ENCODE measurements at regions not wholly inside any gene's neighbourhood (a gene's known extent, or its start where the extent isn't known, plus 50 kb on each side); places are given as distances from the start of the nearest gene placed in this dataset.

GRCh38 chr2:10232096-10232815 is 70.4 kb upstream of the HPCAL1 start:
- H3K4me1 ChIP-seq (ENCODE audit: low read length), result no peaks in the 10 kb centered on the region
- peaks cover 11% of the 10 kb centered on the region for H3K27me3 ChIP-seq (ENCODE audit: low read depth, low read length)
- H2AFZ ChIP-seq (ENCODE audit: low read depth, low read length), result no peak overlapping the region
- H3K9me3 ChIP-seq (ENCODE audit: insufficient read depth, low read length), result no peaks in the 10 kb centered on the region
- no peak overlapping the region for H3K4me2 ChIP-seq (ENCODE audit: low read length)
- no peaks in the 10 kb centered on the region for H3K79me2 ChIP-seq (ENCODE audit: low read length)
- no peak overlapping the region for H3K9ac ChIP-seq (ENCODE audit: low read length)
- no peaks in the 10 kb centered on the region for H3K36me3 ChIP-seq (replicated peaks; ENCODE audit: low read depth, low read length)
- no peak overlapping the region for H3K4me3 ChIP-seq (ENCODE audit: low read length)
- no peaks in the 10 kb centered on the region for H4K20me1 ChIP-seq (ENCODE audit: insufficient read depth, low read length)
- H3K27ac ChIP-seq (ENCODE audit: low read length), result no peak overlapping the region
- TF ChIP-seq EZH2phosphoT487 (IDR thresholded peaks at IDR 0.05; ENCODE audit: low read depth) (no peak), CTCF (IDR thresholded peaks at IDR 0.05; ENCODE audit: low read depth, low read length) (no peak)

- Histone ChIP-seq H3K27me3 (ENCODE audit: low read depth, low read length) (peaks cover 14% of the 10 kb centered on the region), H3K4me1 (ENCODE audit: low read length) (no peaks in the 10 kb centered on the region), H3K9me3 (ENCODE audit: insufficient read depth, low read length) (no peaks in the 10 kb centered on the region), H2AFZ (ENCODE audit: low read depth, low read length) (no peak overlapping the region), H3K36me3 (replicated peaks; ENCODE audit: low read depth, low read length) (no peaks in the 10 kb centered on the region), H4K20me1 (ENCODE audit: insufficient read depth, low read length) (no peaks in the 10 kb centered on the region), H3K79me2 (ENCODE audit: low read length) (no peaks in the 10 kb centered on the region), H3K4me3 (ENCODE audit: low read length) (no peak overlapping the region), H3K4me2 (ENCODE audit: low read length) (no peak overlapping the region), H3K27ac (ENCODE audit: low read length) (no peak overlapping the region), H3K9ac (ENCODE audit: low read length) (no peak overlapping the region)
- TF ChIP-seq CTCF (IDR thresholded peaks at IDR 0.05; ENCODE audit: low read depth, low read length) (no peak), EZH2phosphoT487 (IDR thresholded peaks at IDR 0.05; ENCODE audit: low read depth) (no peak)
These were observed 69.3 kb upstream of the HPCAL1 start for GRCh38 chr2:10233131-10234012.

GRCh38 chr2:10234013-10234306 is 68.7 kb upstream of the HPCAL1 start:
- H3K4me3 ChIP-seq (ENCODE audit: low read length), result no peak overlapping the region
- no peak overlapping the region for H2AFZ ChIP-seq (ENCODE audit: low read depth, low read length)
- no peak overlapping the region for H3K27ac ChIP-seq (ENCODE audit: low read length)
- no peaks in the 10 kb centered on the region for H4K20me1 ChIP-seq (ENCODE audit: insufficient read depth, low read length)
- no peaks in the 10 kb centered on the region for H3K9me3 ChIP-seq (ENCODE audit: insufficient read depth, low read length)
- no peaks in the 10 kb centered on the region for H3K4me1 ChIP-seq (ENCODE audit: low read length)
- H3K79me2 ChIP-seq (ENCODE audit: low read length), result no peaks in the 10 kb centered on the region
- TF ChIP-seq EZH2phosphoT487 (IDR thresholded peaks at IDR 0.05; ENCODE audit: low read depth), result no peak
- TF ChIP-seq CTCF (IDR thresholded peaks at IDR 0.05; ENCODE audit: low read depth, low read length), result no peak
- no peak overlapping the region for H3K9ac ChIP-seq (ENCODE audit: low read length)
- no peaks in the 10 kb centered on the region for H3K36me3 ChIP-seq (replicated peaks; ENCODE audit: low read depth, low read length)
- H3K27me3 ChIP-seq (ENCODE audit: low read depth, low read length), result peaks cover 14% of the 10 kb centered on the region
- H3K4me2 ChIP-seq (ENCODE audit: low read length), result no peak overlapping the region

GRCh38 chr2:10234409-10235094 is 68.2 kb upstream of the HPCAL1 start:
- Histone ChIP-seq H3K4me1 (ENCODE audit: low read length) (no peaks in the 10 kb centered on the region), H3K27ac (ENCODE audit: low read length) (no peak overlapping the region), H4K20me1 (ENCODE audit: insufficient read depth, low read length) (no peaks in the 10 kb centered on the region), H2AFZ (ENCODE audit: low read depth, low read length) (no peak overlapping the region), H3K79me2 (ENCODE audit: low read length) (no peaks in the 10 kb centered on the region), H3K9me3 (ENCODE audit: insufficient read depth, low read length) (no peaks in the 10 kb centered on the region), H3K36me3 (replicated peaks; ENCODE audit: low read depth, low read length) (no peaks in the 10 kb centered on the region), H3K9ac (ENCODE audit: low read length) (no peak overlapping the region), H3K4me3 (ENCODE audit: low read length) (no peak overlapping the region), H3K27me3 (ENCODE audit: low read depth, low read length) (peaks cover 14% of the 10 kb centered on the region), H3K4me2 (ENCODE audit: low read length) (no peak overlapping the region)
- no peak for TF ChIP-seq CTCF (IDR thresholded peaks at IDR 0.05; ENCODE audit: low read depth, low read length)
- no peak for TF ChIP-seq EZH2phosphoT487 (IDR thresholded peaks at IDR 0.05; ENCODE audit: low read depth)

Measured in OCI-LY3 (cell line).